ENCODE measurements at regions not wholly inside any gene's neighbourhood (a gene's known extent, or its start where the extent isn't known, plus 50 kb on each side); places are given as distances from the start of the nearest gene placed in this dataset.

GRCh38 chr17:34874478-34874877 is 86.8 kb downstream of the CCT6B start:
- Histone ChIP-seq H3K9me3 (replicated peaks) (0 out of 2 replicates have a peak, but pooled peaks cover 3% of the 10 kb centered on the region), H3K4me3 (no peak overlapping the region), H3K4me1 (no peaks in the 10 kb centered on the region), H3K27ac (no peak overlapping the region), H3K27me3 (no peaks in the 10 kb centered on the region), H3K36me3 (no peaks in the 10 kb centered on the region)
- DNase-seq = no peak

DNA sequence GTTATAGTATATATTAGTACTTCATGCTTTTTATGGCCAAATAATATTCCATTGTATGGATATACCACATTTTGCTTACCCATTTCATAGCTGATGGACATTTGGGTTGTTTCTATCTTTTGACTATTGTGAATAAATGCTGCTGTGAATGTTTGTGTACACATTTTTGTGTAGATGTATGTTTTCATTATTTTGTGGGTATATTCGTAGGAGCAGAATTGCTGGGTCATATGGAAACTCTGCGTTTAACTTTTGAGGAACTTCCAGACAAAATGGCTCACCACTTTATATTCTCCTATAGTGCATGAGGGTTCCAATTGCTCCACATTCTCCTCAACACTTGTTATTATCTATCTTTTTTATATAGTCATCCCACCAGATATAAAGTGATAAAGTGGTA is 88.6 kb downstream of the CCT6B start:
- no peaks in the 10 kb centered on the region for H3K27me3 ChIP-seq
- H3K36me3 ChIP-seq = no peaks in the 10 kb centered on the region
- DNase-seq = no peak
- H3K4me3 ChIP-seq = no peak overlapping the region
- 0 out of 2 replicates have a peak, but pooled peaks cover 3% of the 10 kb centered on the region for H3K9me3 ChIP-seq (replicated peaks)
- no peaks in the 10 kb centered on the region for H3K4me1 ChIP-seq
- no peak overlapping the region for H3K27ac ChIP-seq

GRCh38 chr17:34869641-34870040 is 91.6 kb downstream of the CCT6B start:
- Histone ChIP-seq H3K4me1 (no peaks in the 10 kb centered on the region), H3K27me3 (peaks cover 16% of the 10 kb centered on the region), H3K4me3 (no peak overlapping the region), H3K9me3 (replicated peaks) (0 out of 2 replicates have a peak, but pooled peaks cover 3% of the 10 kb centered on the region), H3K27ac (no peak overlapping the region), H3K36me3 (no peaks in the 10 kb centered on the region)
- no peak for DNase-seq

- no peaks in the 10 kb centered on the region for H3K9me3 ChIP-seq (replicated peaks)
- no peak for DNase-seq
- H3K4me1 ChIP-seq = no peaks in the 10 kb centered on the region
- no peaks in the 10 kb centered on the region for H3K36me3 ChIP-seq
- H3K4me3 ChIP-seq = no peak overlapping the region
- H3K27ac ChIP-seq = no peak overlapping the region
- peaks cover 21% of the 10 kb centered on the region for H3K27me3 ChIP-seq
These were observed 95.5 kb downstream of the CCT6B start for GRCh38 chr17:34865716-34866115.

GRCh38 chr17:34862384-34862783 is 98.9 kb downstream of the CCT6B start:
- H3K27ac ChIP-seq = no peak overlapping the region
- H3K4me1 ChIP-seq = no peaks in the 10 kb centered on the region
- peaks cover 23% of the 10 kb centered on the region for H3K27me3 ChIP-seq
- H3K9me3 ChIP-seq (replicated peaks) = no peaks in the 10 kb centered on the region
- H3K4me3 ChIP-seq = no peak overlapping the region
- DNase-seq = no peak
- H3K36me3 ChIP-seq = no peaks in the 10 kb centered on the region

- H3K4me1 ChIP-seq = no peaks in the 10 kb centered on the region
- no peak overlapping the region for H3K27ac ChIP-seq
- H3K36me3 ChIP-seq = no peaks in the 10 kb centered on the region
- peaks cover 23% of the 10 kb centered on the region for H3K27me3 ChIP-seq
- no peak overlapping the region for H3K4me3 ChIP-seq
- DNase-seq = no peak
- no peaks in the 10 kb centered on the region for H3K9me3 ChIP-seq (replicated peaks)
These were observed 99.4 kb downstream of the CCT6B start for GRCh38 chr17:34861864-34862263.

GRCh38 chr17:34859652-34860051 is 101.6 kb downstream of the CCT6B start:
- peaks cover 17% of the 10 kb centered on the region for H3K27me3 ChIP-seq

DNA sequence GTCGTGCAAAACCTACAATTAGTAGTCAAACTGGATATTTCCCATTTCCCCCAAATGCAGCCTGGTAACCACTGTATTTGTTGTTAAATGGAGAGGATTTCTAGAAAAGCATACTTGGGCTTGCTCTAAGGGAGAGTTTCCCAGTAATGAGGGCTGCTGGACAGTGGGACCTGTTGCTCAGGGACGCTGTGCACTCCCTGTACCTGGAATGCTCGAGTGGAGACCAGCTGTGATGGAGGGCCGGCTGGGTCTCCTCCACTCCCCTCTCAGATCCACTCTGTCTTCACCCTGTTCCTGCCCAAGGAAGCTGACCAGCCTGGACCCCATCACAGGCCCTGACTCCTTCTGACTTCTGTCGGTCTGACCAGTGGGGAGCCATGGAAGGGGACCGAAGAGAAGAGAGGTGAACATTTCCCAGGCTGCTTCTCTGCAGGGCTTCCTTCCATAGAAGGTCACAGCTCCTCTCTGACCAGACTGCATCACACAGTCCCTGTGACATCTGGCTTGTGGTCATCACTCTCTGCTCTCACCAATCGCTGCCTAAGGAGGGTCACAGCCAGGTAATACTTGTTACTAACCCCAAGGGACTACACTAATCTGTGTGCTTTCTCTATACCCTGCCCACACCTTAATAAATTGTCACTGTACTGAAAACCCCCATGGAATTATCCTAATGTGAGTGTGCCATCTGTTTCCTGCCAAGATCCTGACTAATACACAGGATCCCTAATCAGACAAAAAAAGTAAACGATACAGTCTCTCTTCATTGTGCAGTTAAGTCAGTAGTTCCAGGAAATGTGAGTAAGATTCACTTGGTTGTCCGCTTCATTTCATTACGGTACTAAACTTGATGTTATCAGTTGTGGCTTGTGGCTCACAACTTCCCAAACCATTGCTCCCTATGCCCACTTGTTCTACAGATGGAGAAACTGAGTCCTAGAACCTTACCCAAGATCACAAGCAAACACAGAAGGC is 102.4 kb downstream of the CCT6B start:
- Histone ChIP-seq H3K27me3 (peaks cover 21% of the 10 kb centered on the region), H3K36me3 (no peaks in the 10 kb centered on the region), H3K4me3 (no peak overlapping the region), H3K9me3 (replicated peaks) (no peaks in the 10 kb centered on the region), H3K27ac (no peak overlapping the region), H3K4me1 (no peaks in the 10 kb centered on the region)
- DNase-seq = no peak

More at GRCh38 chr17:34859652-34860051, 101.6 kb downstream of the CCT6B start:
- H3K4me3 ChIP-seq = no peak overlapping the region
- no peaks in the 10 kb centered on the region for H3K9me3 ChIP-seq (replicated peaks)
- DNase-seq = no peak
- no peaks in the 10 kb centered on the region for H3K36me3 ChIP-seq
- H3K4me1 ChIP-seq = no peaks in the 10 kb centered on the region
- H3K27ac ChIP-seq = no peak overlapping the region

- H3K27me3 ChIP-seq = peaks cover 20% of the 10 kb centered on the region
- DNase-seq = no peak
- H3K36me3 ChIP-seq = no peaks in the 10 kb centered on the region
- H3K27ac ChIP-seq = no peak overlapping the region
- no peaks in the 10 kb centered on the region for H3K4me1 ChIP-seq
- H3K4me3 ChIP-seq = no peak overlapping the region
- no peaks in the 10 kb centered on the region for H3K9me3 ChIP-seq (replicated peaks)
These were observed 107.3 kb downstream of the CCT6B start for GRCh38 chr17:34853924-34854323.

DNA sequence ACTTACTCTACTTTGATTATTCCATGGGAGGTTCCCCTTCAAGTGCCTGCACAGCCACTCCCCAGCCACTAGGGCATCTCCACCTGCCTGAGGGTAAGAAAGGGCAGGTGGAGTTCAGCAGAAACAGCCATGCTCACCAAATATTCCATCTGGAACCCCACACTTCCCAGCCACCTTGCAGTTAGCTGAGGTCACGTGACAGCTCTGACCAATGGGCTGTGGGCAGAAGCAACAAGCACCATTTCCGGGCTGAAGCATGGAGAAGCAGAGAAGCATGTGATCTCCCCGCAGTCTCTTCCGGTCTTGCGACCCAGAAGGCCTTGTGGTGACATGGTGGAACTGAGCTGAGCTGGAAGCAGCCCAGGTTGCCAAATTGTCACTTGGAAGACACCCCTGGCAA is 108.6 kb downstream of the CCT6B start:
- H3K9me3 ChIP-seq (replicated peaks) = no peaks in the 10 kb centered on the region
- no peak overlapping the region for H3K27ac ChIP-seq
- H3K27me3 ChIP-seq = peaks cover 22% of the 10 kb centered on the region
- no peak overlapping the region for H3K4me3 ChIP-seq
- no peaks in the 10 kb centered on the region for H3K4me1 ChIP-seq
- no peaks in the 10 kb centered on the region for H3K36me3 ChIP-seq
- DNase-seq = peak in 1 of 2 experiments; percentile 20

- H3K27me3 ChIP-seq = peaks cover 25% of the 10 kb centered on the region
- H3K4me3 ChIP-seq = no peak overlapping the region
- no peaks in the 10 kb centered on the region for H3K36me3 ChIP-seq
- H3K27ac ChIP-seq = no peak overlapping the region
- H3K4me1 ChIP-seq = no peaks in the 10 kb centered on the region
- H3K9me3 ChIP-seq (replicated peaks) = no peaks in the 10 kb centered on the region
- no peak for DNase-seq
These were observed 109.2 kb downstream of the CCT6B start for GRCh38 chr17:34851961-34852540.

GRCh38 chr17:34850964-34851363 is 110.3 kb downstream of the CCT6B start:
- no peak overlapping the region for H3K4me3 ChIP-seq

GRCh38 chr17:34850023-34850422 is 111.2 kb downstream of the CCT6B start:
- DNase-seq = no peak
- peaks cover 27% of the 10 kb centered on the region for H3K27me3 ChIP-seq
- no peak overlapping the region for H3K27ac ChIP-seq
- no peaks in the 10 kb centered on the region for H3K9me3 ChIP-seq (replicated peaks)
- no peaks in the 10 kb centered on the region for H3K36me3 ChIP-seq
- H3K4me1 ChIP-seq = no peaks in the 10 kb centered on the region
- H3K4me3 ChIP-seq = no peak overlapping the region

More at GRCh38 chr17:34850964-34851363, 110.3 kb downstream of the CCT6B start:
- no peak for DNase-seq
- H3K4me1 ChIP-seq = no peaks in the 10 kb centered on the region
- no peak overlapping the region for H3K27ac ChIP-seq
- H3K36me3 ChIP-seq = no peaks in the 10 kb centered on the region
- peaks cover 27% of the 10 kb centered on the region for H3K27me3 ChIP-seq
- H3K9me3 ChIP-seq (replicated peaks) = no peaks in the 10 kb centered on the region

GRCh38 chr17:34847938-34848337 is 113.3 kb downstream of the CCT6B start:
- DNase-seq = no peak
- Histone ChIP-seq H3K27me3 (peaks cover 19% of the 10 kb centered on the region), H3K27ac (no peak overlapping the region), H3K9me3 (replicated peaks) (no peaks in the 10 kb centered on the region), H3K4me3 (no peak overlapping the region), H3K4me1 (no peaks in the 10 kb centered on the region), H3K36me3 (no peaks in the 10 kb centered on the region)

GRCh38 chr17:34845296-34845695 is 116.0 kb downstream of the CCT6B start:
- H3K27ac ChIP-seq = no peak overlapping the region
- H3K4me1 ChIP-seq = no peaks in the 10 kb centered on the region
- no peaks in the 10 kb centered on the region for H3K36me3 ChIP-seq
- no peaks in the 10 kb centered on the region for H3K9me3 ChIP-seq (replicated peaks)
- H3K27me3 ChIP-seq = peaks cover 19% of the 10 kb centered on the region; the same call in 1 of the 2 replicates
- DNase-seq = no peak
- no peak overlapping the region for H3K4me3 ChIP-seq
